ENCODE measurements at regions not wholly inside any gene's neighbourhood (a gene's known extent, or its start where the extent isn't known, plus 50 kb on each side); places are given as distances from the start of the nearest gene placed in this dataset.

DNA sequence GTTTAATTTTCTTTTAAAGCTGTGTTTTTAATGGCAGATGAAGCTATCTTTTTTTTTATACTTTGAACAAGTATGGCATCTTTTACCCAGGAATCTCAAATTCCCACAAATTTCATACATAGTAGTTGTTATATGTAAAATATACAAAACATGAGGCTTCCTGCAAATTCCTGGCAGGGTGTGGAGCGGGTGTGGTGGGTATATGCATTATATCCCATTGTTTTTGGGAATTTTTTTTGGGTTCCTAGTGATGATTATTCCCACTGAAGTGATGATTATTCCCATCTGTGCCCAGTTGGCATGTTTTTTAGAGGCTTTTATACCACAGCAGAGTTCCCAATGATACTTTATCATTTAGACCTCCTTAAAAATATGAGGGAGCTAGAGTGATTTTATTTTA, 320.4 kb downstream of the ZFHX3 start:
- Histone ChIP-seq H3K4me1 (ENCODE audit: control insufficient read depth in 1 of 2, insufficient read depth in 2 of 2, low read length in 2 of 2) (no peaks in the 10 kb centered on the region), H3K27ac (ENCODE audit: low read depth in 1 of 2, low read length in 2 of 2) (no peak overlapping the region), H2AFZ (ENCODE audit: insufficient read depth, low read depth, low read length, poor library complexity, severe bottlenecking) (no peak overlapping the region), H3K4me2 (replicated peaks; ENCODE audit: extremely low read depth, low read length, poor library complexity, severe bottlenecking) (no peak overlapping the region), H3K9me3 (replicated peaks in 1 of 2; ENCODE audit: control insufficient read depth in 1 of 2, insufficient read depth in 1 of 2, low read length in 2 of 2) (no peaks in the 10 kb centered on the region), H3K79me2 (ENCODE audit: insufficient read depth, low read length) (no peaks in the 10 kb centered on the region), H3K27me3 (ENCODE audit: control insufficient read depth in 2 of 2, insufficient read depth in 2 of 2, low read length in 2 of 2) (no peaks in the 10 kb centered on the region), H3K4me3 (replicated peaks in 1 of 3; ENCODE audit: low read depth in 2 of 3, low read length in 3 of 3) (no peak overlapping the region), H4K20me1 (ENCODE audit: insufficient read depth, low read length) (no peaks in the 10 kb centered on the region), H3K36me3 (replicated peaks in 1 of 2; ENCODE audit: control insufficient read depth in 1 of 2, insufficient read depth in 2 of 2, low read length in 2 of 2) (no peaks in the 10 kb centered on the region), H3K9ac (ENCODE audit: insufficient read depth, low read length, poor library complexity, severe bottlenecking) (no peak overlapping the region)
- Mint-ChIP-seq H3K4me1 (no peaks in the 10 kb centered on the region), H3K27me3 (ENCODE audit: low read depth in 3 of 3) (no peaks in the 10 kb centered on the region), H3K27ac (no peak overlapping the region), H3K9me3 (peaks cover 0 to 15% (median 5%) of the 10 kb centered on the region in 7 donors), H3K36me3 (peaks cover 0 to 3% of the 10 kb centered on the region in 2 donors), H3K4me3 (no peak overlapping the region)
- TF ChIP-seq CTCF (IDR thresholded peaks at IDR 0.05) = no peak
- no peak for DNase-seq
- WGBS (ENCODE audit: insufficient coverage) = no CpG with 5 or more reads among the region's 1 CpG
- intact Hi-C loops (cut with micrococcal nuclease) = no loop called here

DNA sequence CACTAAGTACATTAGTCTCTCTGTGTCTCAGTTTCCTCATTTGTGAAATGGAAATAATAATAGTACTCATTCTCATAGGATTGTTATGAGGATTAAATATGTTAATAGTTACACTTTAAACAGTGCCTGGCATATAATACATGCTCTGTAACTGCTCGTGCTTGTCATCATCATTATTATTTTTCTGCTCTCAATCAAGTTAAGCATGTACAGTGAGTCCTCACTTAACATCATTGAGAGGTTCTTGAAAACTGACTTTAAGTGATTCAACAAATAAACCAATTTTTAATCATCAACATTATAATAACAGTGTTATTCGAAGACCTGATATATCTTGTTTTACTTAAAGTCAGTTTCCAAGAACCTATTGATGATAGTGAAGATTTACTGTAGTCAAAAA, 322.3 kb downstream of the ZFHX3 start:
- no peak overlapping the region for H3K9ac ChIP-seq (ENCODE audit: insufficient read depth, low read length, poor library complexity, severe bottlenecking)
- H4K20me1 ChIP-seq (ENCODE audit: insufficient read depth, low read length) = no peaks in the 10 kb centered on the region
- H3K4me3 Mint-ChIP-seq = no peak overlapping the region
- WGBS (ENCODE audit: insufficient coverage) = no CpG with 5 or more reads among the region's 2 CpGs
- no peak for DNase-seq
- H3K27ac Mint-ChIP-seq = no peak overlapping the region
- TF ChIP-seq CTCF (IDR thresholded peaks at IDR 0.05) = no peak
- no peaks in the 10 kb centered on the region for H3K27me3 ChIP-seq (ENCODE audit: control insufficient read depth in 2 of 2, insufficient read depth in 2 of 2, low read length in 2 of 2)
- no peaks in the 10 kb centered on the region for H3K36me3 ChIP-seq (replicated peaks in 1 of 2; ENCODE audit: control insufficient read depth in 1 of 2, insufficient read depth in 2 of 2, low read length in 2 of 2)
- no peak overlapping the region for H3K27ac ChIP-seq (ENCODE audit: low read depth in 1 of 2, low read length in 2 of 2)
- H2AFZ ChIP-seq (ENCODE audit: insufficient read depth, low read depth, low read length, poor library complexity, severe bottlenecking) = no peak overlapping the region
- H3K4me1 Mint-ChIP-seq = no peaks in the 10 kb centered on the region
- no peak overlapping the region for H3K4me3 ChIP-seq (replicated peaks in 1 of 3; ENCODE audit: low read depth in 2 of 3, low read length in 3 of 3)
- peaks cover 0 to 3% of the 10 kb centered on the region in 2 donors for H3K36me3 Mint-ChIP-seq
- H3K4me1 ChIP-seq (ENCODE audit: control insufficient read depth in 1 of 2, insufficient read depth in 2 of 2, low read length in 2 of 2) = no peaks in the 10 kb centered on the region
- H3K27me3 Mint-ChIP-seq (ENCODE audit: low read depth in 3 of 3) = no peaks in the 10 kb centered on the region
- intact Hi-C loops (cut with micrococcal nuclease) = no loop called here
- no peaks in the 10 kb centered on the region for H3K9me3 ChIP-seq (replicated peaks in 1 of 2; ENCODE audit: control insufficient read depth in 1 of 2, insufficient read depth in 1 of 2, low read length in 2 of 2)
- no peaks in the 10 kb centered on the region for H3K79me2 ChIP-seq (ENCODE audit: insufficient read depth, low read length)
- peaks cover 0 to 11% (median 2%) of the 10 kb centered on the region in 7 donors for H3K9me3 Mint-ChIP-seq
- no peak overlapping the region for H3K4me2 ChIP-seq (replicated peaks; ENCODE audit: extremely low read depth, low read length, poor library complexity, severe bottlenecking)
